ENCODE measurements at regions not wholly inside any gene's neighbourhood (a gene's known extent, or its start where the extent isn't known, plus 50 kb on each side); places are given as distances from the start of the nearest gene placed in this dataset.

GRCh38 chr7:91659096-91659495 lies 221.4 kb downstream of the MTERF1 start:
- no peaks in the 10 kb centered on the region for H3K4me1 Mint-ChIP-seq
- CTCF ChIA-PET = no interaction called here
- 100% methylated on average over 2 of the region's 5 CpGs for WGBS (ENCODE audit: insufficient coverage)
- H3K4me1 ChIP-seq (ENCODE audit: control insufficient read depth in 1 of 2, extremely low read depth in 1 of 2, insufficient read depth in 2 of 2, low read length in 2 of 2) = no peaks in the 10 kb centered on the region
- H3K4me3 ChIP-seq (ENCODE audit: control insufficient read depth in 1 of 2, extremely low read depth in 1 of 2, low read length in 1 of 2) = no peak overlapping the region
- no peaks in the 10 kb centered on the region for H3K9me3 ChIP-seq
- H3K9me3 Mint-ChIP-seq = peaks cover 0 to 7% (median 6%) of the 10 kb centered on the region in 3 donors
- H3K27me3 ChIP-seq (replicated peaks in 1 of 2; ENCODE audit: control insufficient read depth in 2 of 2, extremely low read depth in 1 of 2, insufficient read depth in 2 of 2, low read length in 1 of 2) = no peaks in the 10 kb centered on the region
- H3K27ac Mint-ChIP-seq = no peak overlapping the region
- no peak overlapping the region for H3K27ac ChIP-seq (ENCODE audit: low read length)
- ATAC-seq (replicated peaks in 1 of 4) = no peak
- H3K4me3 Mint-ChIP-seq = no peak overlapping the region
- DNase-seq = no peak
- no peaks in the 10 kb centered on the region for H3K27me3 Mint-ChIP-seq
- H3K36me3 ChIP-seq (ENCODE audit: control insufficient read depth in 2 of 2, extremely low read depth in 1 of 2, insufficient read depth in 1 of 2, low read length in 1 of 2) = no peaks in the 10 kb centered on the region
- POLR2A ChIA-PET = no interaction called here
- no peaks in the 10 kb centered on the region for H3K36me3 Mint-ChIP-seq

- no peak overlapping the region for H3K27ac Mint-ChIP-seq
- ATAC-seq (replicated peaks in 1 of 4) (no peak), DNase-seq (no peak)
These were observed 219.7 kb downstream of the MTERF1 start for GRCh38 chr7:91660734-91661356.

GRCh38 chr7:91661727-91662126 lies 218.8 kb downstream of the MTERF1 start:
- H3K9me3 ChIP-seq = no peaks in the 10 kb centered on the region
- H3K36me3 ChIP-seq (ENCODE audit: control insufficient read depth in 2 of 2, extremely low read depth in 1 of 2, insufficient read depth in 1 of 2, low read length in 1 of 2) = no peaks in the 10 kb centered on the region
- H3K27ac ChIP-seq (ENCODE audit: low read length) = no peak overlapping the region
- H3K27me3 Mint-ChIP-seq = no peaks in the 10 kb centered on the region
- ChIA-PET POLR2A (no interaction called here), CTCF (no interaction called here)
- no peaks in the 10 kb centered on the region for H3K4me1 ChIP-seq (ENCODE audit: control insufficient read depth in 1 of 2, extremely low read depth in 1 of 2, insufficient read depth in 2 of 2, low read length in 2 of 2)
- no CpG with 5 or more reads among the region's 4 CpGs for WGBS (ENCODE audit: insufficient coverage)
- ATAC-seq (replicated peaks in 1 of 4) (no peak), DNase-seq (no peak)
- no peak overlapping the region for H3K4me3 Mint-ChIP-seq
- peaks cover 0 to 11% (median 3%) of the 10 kb centered on the region in 3 donors for H3K9me3 Mint-ChIP-seq
- no peak overlapping the region for H3K4me3 ChIP-seq (ENCODE audit: control insufficient read depth in 1 of 2, extremely low read depth in 1 of 2, low read length in 1 of 2)
- no peaks in the 10 kb centered on the region for H3K27me3 ChIP-seq (replicated peaks in 1 of 2; ENCODE audit: control insufficient read depth in 2 of 2, extremely low read depth in 1 of 2, insufficient read depth in 2 of 2, low read length in 1 of 2)
- H3K27ac Mint-ChIP-seq = no peak overlapping the region
- no peaks in the 10 kb centered on the region for H3K36me3 Mint-ChIP-seq
- H3K4me1 Mint-ChIP-seq = no peaks in the 10 kb centered on the region

More at GRCh38 chr7:91660734-91661356, 219.7 kb downstream of the MTERF1 start:
- Histone ChIP-seq H3K36me3 (ENCODE audit: control insufficient read depth in 2 of 2, extremely low read depth in 1 of 2, insufficient read depth in 1 of 2, low read length in 1 of 2) (no peaks in the 10 kb centered on the region), H3K27ac (ENCODE audit: low read length) (no peak overlapping the region), H3K4me1 (ENCODE audit: control insufficient read depth in 1 of 2, extremely low read depth in 1 of 2, insufficient read depth in 2 of 2, low read length in 2 of 2) (no peaks in the 10 kb centered on the region), H3K27me3 (replicated peaks in 1 of 2; ENCODE audit: control insufficient read depth in 2 of 2, extremely low read depth in 1 of 2, insufficient read depth in 2 of 2, low read length in 1 of 2) (no peaks in the 10 kb centered on the region), H3K9me3 (no peaks in the 10 kb centered on the region), H3K4me3 (ENCODE audit: control insufficient read depth in 1 of 2, extremely low read depth in 1 of 2, low read length in 1 of 2) (no peak overlapping the region)
- ChIA-PET POLR2A (no interaction called here), CTCF (no interaction called here)
- Mint-ChIP-seq H3K9me3 (peaks cover 0 to 7% (median 3%) of the 10 kb centered on the region in 3 donors), H3K4me3 (no peak overlapping the region), H3K27me3 (no peaks in the 10 kb centered on the region), H3K36me3 (no peaks in the 10 kb centered on the region), H3K4me1 (no peaks in the 10 kb centered on the region)

GRCh38 chr7:91668217-91668616 lies 212.3 kb downstream of the MTERF1 start:
- Mint-ChIP-seq H3K9me3 (peaks cover 0 to 8% (median 4%) of the 10 kb centered on the region in 3 donors), H3K27ac (no peak overlapping the region), H3K36me3 (no peaks in the 10 kb centered on the region), H3K4me3 (no peak overlapping the region), H3K4me1 (no peaks in the 10 kb centered on the region), H3K27me3 (no peaks in the 10 kb centered on the region)
- H3K4me3 ChIP-seq (ENCODE audit: control insufficient read depth in 1 of 2, extremely low read depth in 1 of 2, low read length in 1 of 2) = no peak overlapping the region
- H3K4me1 ChIP-seq (ENCODE audit: control insufficient read depth in 1 of 2, extremely low read depth in 1 of 2, insufficient read depth in 2 of 2, low read length in 2 of 2) = no peaks in the 10 kb centered on the region
- H3K9me3 ChIP-seq = no peaks in the 10 kb centered on the region
- no peak for DNase-seq
- CTCF ChIA-PET = no interaction called here
- no peaks in the 10 kb centered on the region for H3K36me3 ChIP-seq (ENCODE audit: control insufficient read depth in 2 of 2, extremely low read depth in 1 of 2, insufficient read depth in 1 of 2, low read length in 1 of 2)
- no peaks in the 10 kb centered on the region for H3K27me3 ChIP-seq (replicated peaks in 1 of 2; ENCODE audit: control insufficient read depth in 2 of 2, extremely low read depth in 1 of 2, insufficient read depth in 2 of 2, low read length in 1 of 2)
- no peak overlapping the region for H3K27ac ChIP-seq (ENCODE audit: low read length)
- POLR2A ChIA-PET = no interaction called here
- ATAC-seq (replicated peaks in 1 of 4) = no peak

GRCh38 chr7:91671245-91671644 lies 209.3 kb downstream of the MTERF1 start:
- Mint-ChIP-seq H3K27ac (no peak overlapping the region), H3K36me3 (no peaks in the 10 kb centered on the region), H3K4me1 (no peaks in the 10 kb centered on the region), H3K9me3 (peaks cover 0 to 4% (median 2%) of the 10 kb centered on the region in 3 donors), H3K27me3 (no peaks in the 10 kb centered on the region), H3K4me3 (no peak overlapping the region)
- 92% methylated on average over 2 of the region's 3 CpGs for WGBS (ENCODE audit: insufficient coverage)
- Histone ChIP-seq H3K27me3 (replicated peaks in 1 of 2; ENCODE audit: control insufficient read depth in 2 of 2, extremely low read depth in 1 of 2, insufficient read depth in 2 of 2, low read length in 1 of 2) (no peaks in the 10 kb centered on the region), H3K4me1 (ENCODE audit: control insufficient read depth in 1 of 2, extremely low read depth in 1 of 2, insufficient read depth in 2 of 2, low read length in 2 of 2) (no peaks in the 10 kb centered on the region), H3K9me3 (no peaks in the 10 kb centered on the region), H3K4me3 (ENCODE audit: control insufficient read depth in 1 of 2, extremely low read depth in 1 of 2, low read length in 1 of 2) (no peak overlapping the region), H3K27ac (ENCODE audit: low read length) (no peak overlapping the region), H3K36me3 (ENCODE audit: control insufficient read depth in 2 of 2, extremely low read depth in 1 of 2, insufficient read depth in 1 of 2, low read length in 1 of 2) (no peaks in the 10 kb centered on the region)
- DNase-seq (no peak), ATAC-seq (replicated peaks in 1 of 4) (no peak)
- ChIA-PET CTCF (interaction anchor here in 1 of 2 donors (0.5 kb wide), 1 partner anchor 483 kb away, joined by 3 read pairs; no protein-coding TSS in a partner anchor), POLR2A (no interaction called here)

GRCh38 chr7:91674470-91674869 lies 206.0 kb downstream of the MTERF1 start:
- no peaks in the 10 kb centered on the region for H3K36me3 Mint-ChIP-seq

GRCh38 chr7:91681718-91682117 lies 198.8 kb downstream of the MTERF1 start:
- Mint-ChIP-seq H3K27me3 (no peaks in the 10 kb centered on the region), H3K36me3 (no peaks in the 10 kb centered on the region), H3K27ac (no peak overlapping the region), H3K4me3 (no peak overlapping the region), H3K9me3 (peaks cover 15 to 48% (median 31%) of the 10 kb centered on the region in 3 donors), H3K4me1 (no peaks in the 10 kb centered on the region)
- ChIA-PET POLR2A (no interaction called here), CTCF (no interaction called here)
- DNase-seq (no peak), ATAC-seq (replicated peaks in 1 of 4) (no peak)
- no peak overlapping the region for H3K4me3 ChIP-seq (ENCODE audit: control insufficient read depth in 1 of 2, extremely low read depth in 1 of 2, low read length in 1 of 2)
- no peaks in the 10 kb centered on the region for H3K36me3 ChIP-seq (ENCODE audit: control insufficient read depth in 2 of 2, extremely low read depth in 1 of 2, insufficient read depth in 1 of 2, low read length in 1 of 2)
- H3K27me3 ChIP-seq (replicated peaks in 1 of 2; ENCODE audit: control insufficient read depth in 2 of 2, extremely low read depth in 1 of 2, insufficient read depth in 2 of 2, low read length in 1 of 2) = no peaks in the 10 kb centered on the region
- WGBS (ENCODE audit: insufficient coverage) = no CpG with 5 or more reads among the region's 3 CpGs
- no peaks in the 10 kb centered on the region for H3K4me1 ChIP-seq (ENCODE audit: control insufficient read depth in 1 of 2, extremely low read depth in 1 of 2, insufficient read depth in 2 of 2, low read length in 2 of 2)
- no peaks in the 10 kb centered on the region for H3K9me3 ChIP-seq
- no peak overlapping the region for H3K27ac ChIP-seq (ENCODE audit: low read length)

More at GRCh38 chr7:91674470-91674869, 206.0 kb downstream of the MTERF1 start:
- no peaks in the 10 kb centered on the region for H3K4me1 Mint-ChIP-seq
- Histone ChIP-seq H3K4me3 (ENCODE audit: control insufficient read depth in 1 of 2, extremely low read depth in 1 of 2, low read length in 1 of 2) (no peak overlapping the region), H3K36me3 (ENCODE audit: control insufficient read depth in 2 of 2, extremely low read depth in 1 of 2, insufficient read depth in 1 of 2, low read length in 1 of 2) (no peaks in the 10 kb centered on the region), H3K9me3 (no peaks in the 10 kb centered on the region), H3K27ac (ENCODE audit: low read length) (no peak overlapping the region), H3K4me1 (ENCODE audit: control insufficient read depth in 1 of 2, extremely low read depth in 1 of 2, insufficient read depth in 2 of 2, low read length in 2 of 2) (no peaks in the 10 kb centered on the region), H3K27me3 (replicated peaks in 1 of 2; ENCODE audit: control insufficient read depth in 2 of 2, extremely low read depth in 1 of 2, insufficient read depth in 2 of 2, low read length in 1 of 2) (no peaks in the 10 kb centered on the region)
- ATAC-seq (replicated peaks in 1 of 4) (no peak), DNase-seq (no peak)
- H3K27me3 Mint-ChIP-seq = no peaks in the 10 kb centered on the region
- 80% methylated on average over 2 of the region's 4 CpGs for WGBS (ENCODE audit: insufficient coverage)
- ChIA-PET CTCF (no interaction called here), POLR2A (no interaction called here)
- no peak overlapping the region for H3K4me3 Mint-ChIP-seq
- H3K9me3 Mint-ChIP-seq = peaks cover 4 to 17% (median 14%) of the 10 kb centered on the region in 3 donors
- H3K27ac Mint-ChIP-seq = no peak overlapping the region
